Activated B cell treated with CpG ODN at 0.5 μM for 24 hours (primary cell): ENCODE measurements at regions not wholly inside any gene's neighbourhood (a gene's known extent, or its start where the extent isn't known, plus 50 kb on each side); places are given as distances from the start of the nearest gene placed in this dataset.

Experiments used
- ATAC-seq: fragments of 200-7000 bp; cut with Tn5 transposase; one replicate; pipeline ENCODE4 v1.10.0; 2021; ENCODE audit warnings: low read depth, mild to moderate bottlenecking, moderate library complexity
- CTCF ChIA-PET: fragments of 350-600 bp; sonication (Branson Sonifier 250); formaldehyde crosslinking; loops from one replicate; lab custom pipeline; 2021; ENCODE audit warnings: antibody characterized with exemption; lab: Charles Lee
- POLR2A ChIA-PET: fragments of 350-600 bp; sonication (Branson Sonifier 250); formaldehyde crosslinking; loops from one replicate; lab custom pipeline; 2021; ENCODE audit warnings: antibody characterized with exemption; lab: Charles Lee
- DNase-seq: peaks from one replicate; pipeline ENCODE4 v3.0.0; 2022
- H3K27ac Mint-ChIP-seq: one replicate; pipeline ENCODE4 v1.8.0; 2020; ENCODE audit warnings: mixed read lengths
- H3K27me3 Mint-ChIP-seq: one replicate; pipeline ENCODE4 v1.8.0; 2021; ENCODE audit warnings: mixed read lengths
- H3K36me3 Mint-ChIP-seq: one replicate; pipeline ENCODE4 v1.8.0; 2021; ENCODE audit warnings: low read depth, mixed read lengths
- H3K4me1 Mint-ChIP-seq: one replicate; pipeline ENCODE4 v1.8.0; 2021; ENCODE audit warnings: mixed read lengths
- H3K4me3 Mint-ChIP-seq: one replicate; pipeline ENCODE4 v1.8.0; 2020; ENCODE audit warnings: mild to moderate bottlenecking, mixed read lengths
- H3K9me3 Mint-ChIP-seq: one replicate; pipeline ENCODE4 v1.8.0; 2020; ENCODE audit warnings: mixed read lengths
- CTCF ChIP-seq: fragments of 200-600 bp; IDR thresholded peaks from one replicate; pipeline ENCODE4 v1.8.0; 2022; ENCODE audit warnings: antibody characterized with exemption, mild to moderate bottlenecking
- intact Hi-C: fragments of 100-400 bp; cut with micrococcal nuclease; formaldehyde crosslinking; loops from one replicate; pipeline ENCODE4 v1.15.1; 2024

DNA sequence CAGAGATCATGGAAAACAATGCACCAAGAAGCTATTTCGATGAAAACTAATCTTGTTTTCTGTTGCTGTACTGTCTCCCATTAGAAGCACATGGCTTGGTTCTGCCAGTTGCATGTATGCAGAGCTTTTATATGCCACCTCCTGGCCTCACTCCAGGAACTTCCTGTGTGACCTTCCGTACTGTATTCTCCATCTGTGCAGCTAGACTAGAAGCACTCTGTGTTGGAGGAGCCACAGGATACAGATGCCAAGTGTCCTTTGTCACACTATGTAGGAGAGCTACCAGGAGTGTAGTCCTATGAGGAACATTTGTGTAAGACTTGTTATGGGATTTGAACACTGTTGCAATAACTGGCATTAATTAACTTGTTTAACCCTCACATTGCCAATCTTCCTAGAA, 503.5 kb upstream of the TPK1 start:
- H3K27me3 Mint-ChIP-seq, result no peaks in the 10 kb centered on the region
- TF ChIP-seq CTCF, result no peak
- ChIA-PET CTCF (no interaction called here), POLR2A (no interaction called here)
- DNase-seq (no peak), ATAC-seq (no peak)
- H3K4me1 Mint-ChIP-seq, result no peaks in the 10 kb centered on the region
- intact Hi-C loops, result no loop called here
- H3K36me3 Mint-ChIP-seq, result no peaks in the 10 kb centered on the region
- H3K9me3 Mint-ChIP-seq, result no peaks in the 10 kb centered on the region
- no peak overlapping the region for H3K4me3 Mint-ChIP-seq
- no peak overlapping the region for H3K27ac Mint-ChIP-seq

- no peak overlapping the region for H3K4me3 Mint-ChIP-seq
Observed at GRCh38 chr7:145331522-145331921, 495.7 kb upstream of the TPK1 start.

DNA sequence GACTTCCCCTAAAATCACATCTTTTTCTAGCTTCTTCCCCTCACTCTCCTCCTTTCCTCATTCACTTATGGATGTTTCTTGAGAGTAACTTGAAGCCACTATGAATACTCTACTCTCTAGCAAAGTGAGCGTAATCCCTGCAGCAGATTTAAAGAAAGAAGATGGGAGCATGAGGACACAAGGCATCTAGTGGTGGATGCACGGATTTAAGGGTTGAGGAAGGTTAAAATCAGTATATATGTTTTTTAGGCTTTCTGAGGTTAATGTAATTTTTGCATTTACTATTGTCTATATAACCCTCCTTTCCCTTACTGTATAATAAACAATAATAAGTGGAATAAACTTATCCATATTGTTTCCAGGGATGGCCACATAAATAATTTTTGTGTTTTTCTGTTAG, 495.2 kb upstream of the TPK1 start:
- no peak for TF ChIP-seq CTCF
- intact Hi-C loops, result no loop called here
- H3K36me3 Mint-ChIP-seq, result no peaks in the 10 kb centered on the region
- peaks cover 3% of the 10 kb centered on the region for H3K9me3 Mint-ChIP-seq
- H3K4me1 Mint-ChIP-seq, result no peaks in the 10 kb centered on the region
- no peaks in the 10 kb centered on the region for H3K27me3 Mint-ChIP-seq
- no peak overlapping the region for H3K27ac Mint-ChIP-seq
- DNase-seq (no peak), ATAC-seq (no peak)
- POLR2A ChIA-PET, result no interaction called here
- H3K4me3 Mint-ChIP-seq, result no peak overlapping the region
- CTCF ChIA-PET, result no interaction called here

More at GRCh38 chr7:145331522-145331921, 495.7 kb upstream of the TPK1 start:
- no peak for DNase-seq
- POLR2A ChIA-PET, result no interaction called here
- Mint-ChIP-seq H3K27ac (no peak overlapping the region), H3K27me3 (no peaks in the 10 kb centered on the region), H3K36me3 (no peaks in the 10 kb centered on the region), H3K9me3 (peaks cover 3% of the 10 kb centered on the region), H3K4me1 (no peaks in the 10 kb centered on the region)
- intact Hi-C loops, result no loop called here
- no peak for ATAC-seq
- CTCF ChIA-PET, result no interaction called here
- TF ChIP-seq CTCF, result no peak

DNA sequence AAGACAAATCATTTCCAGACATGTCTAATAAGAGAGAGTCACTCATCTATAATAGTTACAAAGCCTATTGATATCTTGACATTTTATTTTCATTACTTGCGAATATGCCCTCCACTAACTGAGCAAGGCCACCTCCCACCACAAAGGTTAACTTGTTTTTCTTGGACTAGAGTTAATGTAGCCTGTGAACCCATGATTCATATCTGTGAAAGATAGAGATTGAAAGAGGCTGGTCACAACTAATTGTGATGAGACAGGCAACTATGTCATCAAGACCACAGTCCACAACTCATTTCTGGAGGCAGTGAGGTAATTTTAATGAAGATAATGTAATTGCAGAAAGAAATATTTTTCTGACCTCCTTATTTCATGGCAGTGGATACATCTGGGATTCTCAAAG, 491.8 kb upstream of the TPK1 start:
- ATAC-seq (no peak), DNase-seq (no peak)
- Mint-ChIP-seq H3K9me3 (peaks cover 3% of the 10 kb centered on the region), H3K4me3 (no peak overlapping the region), H3K27ac (no peak overlapping the region), H3K4me1 (no peaks in the 10 kb centered on the region), H3K27me3 (no peaks in the 10 kb centered on the region), H3K36me3 (no peaks in the 10 kb centered on the region)
- ChIA-PET CTCF (no interaction called here), POLR2A (no interaction called here)
- intact Hi-C loops, result loop anchor here (5.0 kb wide), 1 partner anchor 590 kb away; no protein-coding TSS in a partner anchor
- no peak for TF ChIP-seq CTCF

- DNase-seq, result no peak
- H3K27ac Mint-ChIP-seq, result no peak overlapping the region
- H3K36me3 Mint-ChIP-seq, result no peaks in the 10 kb centered on the region
- TF ChIP-seq CTCF, result no peak
- no peaks in the 10 kb centered on the region for H3K4me1 Mint-ChIP-seq
- ATAC-seq, result no peak
- no peaks in the 10 kb centered on the region for H3K9me3 Mint-ChIP-seq
- intact Hi-C loops, result no loop called here
- CTCF ChIA-PET, result no interaction called here
- no peaks in the 10 kb centered on the region for H3K27me3 Mint-ChIP-seq
- no peak overlapping the region for H3K4me3 Mint-ChIP-seq
- POLR2A ChIA-PET, result no interaction called here
Observed at GRCh38 chr7:145324081-145324480, 488.2 kb upstream of the TPK1 start.
